ENCODE measurements at regions not wholly inside any gene's neighbourhood (a gene's known extent, or its start where the extent isn't known, plus 50 kb on each side); places are given as distances from the start of the nearest gene placed in this dataset.
"Not testable (repeated sequence)": the region's sequence is repeated elsewhere in the genome, so short reads cannot be mapped to it uniquely, and the experiment has no call there.

DNA sequence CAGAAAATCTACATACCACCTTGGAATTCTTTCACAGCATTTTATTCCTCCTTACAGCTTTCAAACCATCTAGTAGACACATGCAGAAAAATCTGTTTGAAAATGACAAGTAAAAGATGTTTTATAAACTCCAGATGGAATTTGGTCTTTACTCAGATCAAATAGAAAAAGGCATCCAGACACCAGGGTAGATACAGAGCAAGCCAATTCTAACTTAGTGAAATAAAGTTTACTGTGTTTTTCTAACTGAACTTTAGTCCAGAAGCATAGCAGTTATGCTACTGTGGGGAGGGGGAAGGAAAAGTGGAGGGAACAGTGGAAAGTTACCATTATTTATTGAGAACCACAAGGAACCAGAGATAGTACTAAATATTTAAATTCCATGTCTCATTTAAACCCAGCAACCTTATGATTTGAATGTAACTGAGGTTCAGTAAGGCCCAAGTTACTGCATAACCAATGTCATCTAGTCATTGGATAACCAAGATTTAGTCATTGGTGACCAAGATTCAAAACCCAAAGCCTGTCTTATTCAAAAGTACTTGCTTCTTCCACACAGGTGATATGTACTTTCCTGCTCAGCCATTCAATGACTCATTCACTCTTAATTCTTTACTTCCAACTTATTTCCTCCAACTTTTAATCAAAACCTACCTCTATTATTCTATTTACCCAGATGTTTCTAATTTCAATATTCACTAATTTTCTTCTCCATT lies 57.7 kb downstream of the RAD51AP2 start:
- no peak for DNase-seq
- H3K36me3 Mint-ChIP-seq (ENCODE audit: low read depth) = no peaks in the 10 kb centered on the region
- peaks cover 14% of the 10 kb centered on the region for H3K9me3 Mint-ChIP-seq
- no peak for TF ChIP-seq CTCF (conservative IDR thresholded peaks at IDR 0.05)
- no peak overlapping the region for H3K27ac ChIP-seq (ENCODE audit: low read depth, low read length)
- H3K27me3 ChIP-seq (ENCODE audit: control insufficient read depth, insufficient read depth, low read length, poor library complexity, severe bottlenecking) = no peaks in the 10 kb centered on the region
- H3K36me3 ChIP-seq (ENCODE audit: control insufficient read depth, insufficient read depth, low read length) = no peaks in the 10 kb centered on the region
- H3K9me3 ChIP-seq (ENCODE audit: control insufficient read depth, low read length) = peaks cover 10% of the 10 kb centered on the region
- peaks cover 2% of the 10 kb centered on the region for H3K4me1 Mint-ChIP-seq
- no peaks in the 10 kb centered on the region for H3K4me1 ChIP-seq (ENCODE audit: control insufficient read depth, insufficient read depth, low read length)
- no peak overlapping the region for H3K4me3 Mint-ChIP-seq
- H3K27me3 Mint-ChIP-seq (ENCODE audit: insufficient read depth) = no peaks in the 10 kb centered on the region
- H3K4me3 ChIP-seq (ENCODE audit: low read length) = no peak overlapping the region
- no peak overlapping the region for H3K9ac ChIP-seq (ENCODE audit: extremely low read depth, low read length, poor library complexity, severe bottlenecking)
- no peak overlapping the region for H3K27ac Mint-ChIP-seq

DNA sequence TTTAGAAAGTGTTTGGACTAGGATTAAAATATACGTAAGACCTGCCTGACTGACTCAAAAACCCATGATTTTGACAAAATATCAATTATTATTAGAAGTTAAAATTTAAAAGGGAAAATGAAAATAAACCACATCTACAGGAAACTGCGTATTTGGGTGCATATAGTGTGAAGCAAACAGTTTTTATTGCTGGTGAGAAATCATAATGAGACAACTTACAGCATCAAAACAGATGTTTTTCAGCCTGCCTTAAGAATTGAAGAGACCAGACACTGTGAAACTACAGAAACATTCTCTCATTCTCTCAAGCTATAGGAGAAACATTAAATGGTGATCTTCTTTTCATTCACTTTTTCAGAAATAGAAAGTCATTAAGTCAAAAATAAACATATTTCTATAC lies 62.9 kb downstream of the RAD51AP2 start:
- H3K27me3 Mint-ChIP-seq (ENCODE audit: insufficient read depth) = no peaks in the 10 kb centered on the region
- no peaks in the 10 kb centered on the region for H3K36me3 Mint-ChIP-seq (ENCODE audit: low read depth)
- Histone ChIP-seq H3K4me1 (ENCODE audit: control insufficient read depth, insufficient read depth, low read length) (peaks cover 7% of the 10 kb centered on the region), H3K36me3 (ENCODE audit: control insufficient read depth, insufficient read depth, low read length) (no peaks in the 10 kb centered on the region), H3K4me3 (ENCODE audit: low read length) (no peak overlapping the region), H3K27me3 (ENCODE audit: control insufficient read depth, insufficient read depth, low read length, poor library complexity, severe bottlenecking) (no peaks in the 10 kb centered on the region), H3K9me3 (ENCODE audit: control insufficient read depth, low read length) (peaks cover 10% of the 10 kb centered on the region), H3K9ac (ENCODE audit: extremely low read depth, low read length, poor library complexity, severe bottlenecking) (no peak overlapping the region), H3K27ac (ENCODE audit: low read depth, low read length) (no peak overlapping the region)
- H3K9me3 Mint-ChIP-seq = peaks cover 14% of the 10 kb centered on the region
- H3K4me3 Mint-ChIP-seq = no peak overlapping the region
- 78% methylated on average over 1 of the region's 2 CpGs; no CpG with 5 or more reads in 1 of the 2 experiments for WGBS, 2 experiments (ENCODE audit: insufficient coverage in 1 of 2, insufficient read length in 1 of 2)
- TF ChIP-seq CTCF (conservative IDR thresholded peaks at IDR 0.05) = no peak
- no peak overlapping the region for H3K27ac Mint-ChIP-seq
- DNase-seq = no peak
- peaks cover 8% of the 10 kb centered on the region for H3K4me1 Mint-ChIP-seq

- not testable (repeated sequence) for H3K27ac Mint-ChIP-seq; H3K36me3 ChIP-seq (ENCODE audit: control insufficient read depth, insufficient read depth, low read length); H3K4me1 ChIP-seq (ENCODE audit: control insufficient read depth, insufficient read depth, low read length); H3K27me3 ChIP-seq (ENCODE audit: control insufficient read depth, insufficient read depth, low read length, poor library complexity, severe bottlenecking); H3K4me3 ChIP-seq (ENCODE audit: low read length); H3K9ac ChIP-seq (ENCODE audit: extremely low read depth, low read length, poor library complexity, severe bottlenecking); H3K9me3 ChIP-seq (ENCODE audit: control insufficient read depth, low read length); DNase-seq; H3K27ac ChIP-seq (ENCODE audit: low read depth, low read length); H3K27me3 Mint-ChIP-seq (ENCODE audit: insufficient read depth); H3K4me3 Mint-ChIP-seq; H3K4me1 Mint-ChIP-seq; H3K36me3 Mint-ChIP-seq (ENCODE audit: low read depth)
- 88% methylated on average over 3 of the region's 3 CpGs; no CpG with 5 or more reads in 1 of the 2 experiments for WGBS, 2 experiments (ENCODE audit: insufficient coverage in 1 of 2, insufficient read length in 1 of 2)
- peaks cover 13% of the 10 kb centered on the region for H3K9me3 Mint-ChIP-seq
Measured at GRCh38 chr2:17446191-17446590, 72.0 kb downstream of the RAD51AP2 start.

GRCh38 chr2:17445744-17446143 lies 72.5 kb downstream of the RAD51AP2 start:
- Histone ChIP-seq H3K4me1 (ENCODE audit: control insufficient read depth, insufficient read depth, low read length) (peaks cover 7% of the 10 kb centered on the region), H3K27ac (ENCODE audit: low read depth, low read length) (no peak overlapping the region), H3K4me3 (ENCODE audit: low read length) (no peak overlapping the region), H3K9me3 (ENCODE audit: control insufficient read depth, low read length) (no peaks in the 10 kb centered on the region), H3K36me3 (ENCODE audit: control insufficient read depth, insufficient read depth, low read length) (no peaks in the 10 kb centered on the region), H3K27me3 (ENCODE audit: control insufficient read depth, insufficient read depth, low read length, poor library complexity, severe bottlenecking) (no peaks in the 10 kb centered on the region), H3K9ac (ENCODE audit: extremely low read depth, low read length, poor library complexity, severe bottlenecking) (no peak overlapping the region)
- Mint-ChIP-seq H3K27me3 (ENCODE audit: insufficient read depth) (peaks cover 2% of the 10 kb centered on the region), H3K36me3 (ENCODE audit: low read depth) (no peaks in the 10 kb centered on the region), H3K4me1 (peaks cover 14% of the 10 kb centered on the region), H3K9me3 (peaks cover 13% of the 10 kb centered on the region), H3K4me3 (no peak overlapping the region), H3K27ac (no peak overlapping the region)
- TF ChIP-seq CTCF (conservative IDR thresholded peaks at IDR 0.05) = no peak
- WGBS, 2 experiments (ENCODE audit: insufficient coverage in 1 of 2, insufficient read length in 1 of 2) = 83 to 100% methylated on average over 1 of the region's 1 CpG
- DNase-seq = no peak

Measured in endodermal cell (in vitro differentiated cells).